ENCODE measurements at regions not wholly inside any gene's neighbourhood (a gene's known extent, or its start where the extent isn't known, plus 50 kb on each side); places are given as distances from the start of the nearest gene placed in this dataset.

GRCh38 chr4:11768251-11768972 is 339.7 kb upstream of the HS3ST1 start:
- no peaks in the 10 kb centered on the region for H3K36me3 ChIP-seq
- TF ChIP-seq POLR2A (IDR thresholded peaks at IDR 0.05) (no peak), CTCF (IDR thresholded peaks at IDR 0.05) (no peak)
- intact Hi-C loops (cut with DNase I; ENCODE audit: low total_unique reads), result no loop called here

GRCh38 chr4:11765849-11766453 is 337.3 kb upstream of the HS3ST1 start:
- Histone ChIP-seq H3K9me3 (no peaks in the 10 kb centered on the region), H3K4me3 (no peak overlapping the region), H3K27me3 (no peaks in the 10 kb centered on the region), H3K4me1 (no peaks in the 10 kb centered on the region), H3K36me3 (no peaks in the 10 kb centered on the region), H3K27ac (no peak overlapping the region)
- TF ChIP-seq CTCF (IDR thresholded peaks at IDR 0.05) (peak; percentile 23 to 63 (median 36)), POLR2A (IDR thresholded peaks at IDR 0.05) (no peak)
- intact Hi-C loops (cut with DNase I; ENCODE audit: low total_unique reads), result no loop called here
- no peak for DNase-seq

More at GRCh38 chr4:11768251-11768972, 339.7 kb upstream of the HS3ST1 start:
- Histone ChIP-seq H3K27me3 (no peaks in the 10 kb centered on the region), H3K4me3 (no peak overlapping the region), H3K9me3 (no peaks in the 10 kb centered on the region), H3K27ac (no peak overlapping the region), H3K4me1 (no peaks in the 10 kb centered on the region)
- DNase-seq, result no peak

GRCh38 chr4:11748164-11748872 is 319.6 kb upstream of the HS3ST1 start:
- no peaks in the 10 kb centered on the region for H3K9me3 ChIP-seq
- no peaks in the 10 kb centered on the region for H3K36me3 ChIP-seq
- H3K27ac ChIP-seq, result peak overlapping the region in 1 of 2 donors; percentile 32
- H3K4me3 ChIP-seq, result no peak overlapping the region
- no peak for TF ChIP-seq POLR2A (IDR thresholded peaks at IDR 0.05)
- TF ChIP-seq CTCF (IDR thresholded peaks at IDR 0.05), result no peak
- intact Hi-C loops (cut with DNase I; ENCODE audit: low total_unique reads), result no loop called here
- peak in 1 of 2 donors; percentile 18 for DNase-seq
- no peaks in the 10 kb centered on the region for H3K27me3 ChIP-seq
- no peaks in the 10 kb centered on the region for H3K4me1 ChIP-seq

- no peaks in the 10 kb centered on the region for H3K4me1 ChIP-seq
- H3K9me3 ChIP-seq, result no peaks in the 10 kb centered on the region
- intact Hi-C loops (cut with DNase I; ENCODE audit: low total_unique reads), result no loop called here
- no peaks in the 10 kb centered on the region for H3K27me3 ChIP-seq
- H3K4me3 ChIP-seq, result no peak overlapping the region
- no peaks in the 10 kb centered on the region for H3K36me3 ChIP-seq
- no peak overlapping the region for H3K27ac ChIP-seq
- TF ChIP-seq POLR2A (IDR thresholded peaks at IDR 0.05), result no peak
- TF ChIP-seq CTCF (IDR thresholded peaks at IDR 0.05), result no peak
- DNase-seq, result no peak
Measured at GRCh38 chr4:11746734-11747133, 318.0 kb upstream of the HS3ST1 start.

GRCh38 chr4:11743976-11744375 is 315.3 kb upstream of the HS3ST1 start:
- Histone ChIP-seq H3K4me1 (no peaks in the 10 kb centered on the region), H3K27ac (no peak overlapping the region), H3K4me3 (no peak overlapping the region), H3K9me3 (no peaks in the 10 kb centered on the region), H3K27me3 (no peaks in the 10 kb centered on the region), H3K36me3 (no peaks in the 10 kb centered on the region)
- intact Hi-C loops (cut with DNase I; ENCODE audit: low total_unique reads), result no loop called here
- no peak for TF ChIP-seq CTCF (IDR thresholded peaks at IDR 0.05)
- no peak for TF ChIP-seq POLR2A (IDR thresholded peaks at IDR 0.05)
- no peak for DNase-seq
